Ishikawa (cell line): ENCODE measurements at regions not wholly inside any gene's neighbourhood (a gene's known extent, or its start where the extent isn't known, plus 50 kb on each side); places are given as distances from the start of the nearest gene placed in this dataset.

ENCODE experiments used
- CEBPB ChIP-seq: IDR thresholded peaks from 2 replicates; pipeline ENCODE4 v1.6.1; 2012
- CREB1 ChIP-seq: IDR thresholded peaks from 2 replicates; pipeline ENCODE4 v1.6.1; 2012; ENCODE audit warnings: low read depth
- EGR1 ChIP-seq: IDR thresholded peaks from 2 replicates; pipeline ENCODE4 v1.6.1; 2012
- EP300 ChIP-seq: IDR thresholded peaks from 2 replicates; pipeline ENCODE4 v1.6.1; 2012; ENCODE audit warnings: borderline replicate concordance
- FOXM1 ChIP-seq: IDR thresholded peaks from 2 replicates; pipeline ENCODE4 v1.6.1; 2012; ENCODE audit warnings: low read depth, borderline replicate concordance
- MAX ChIP-seq: IDR thresholded peaks from 2 replicates; pipeline ENCODE4 v1.6.1; 2012
- NFIC ChIP-seq: IDR thresholded peaks from 2 replicates; pipeline ENCODE4 v1.6.1; 2012
- RAD21 ChIP-seq: IDR thresholded peaks from 2 replicates; pipeline ENCODE4 v1.6.1; 2012; ENCODE audit warnings: low read depth
- REST ChIP-seq: IDR thresholded peaks from 2 replicates; pipeline ENCODE4 v1.6.1; 2012; ENCODE audit warnings: low read depth, mild to moderate bottlenecking
- TAF1 ChIP-seq: IDR thresholded peaks from 2 replicates; pipeline ENCODE4 v1.6.1; 2012; ENCODE audit warnings: low read depth, mild to moderate bottlenecking
- TCF12 ChIP-seq: IDR thresholded peaks from 2 replicates; pipeline ENCODE4 v1.6.1; 2012; ENCODE audit warnings: low read depth
- TEAD4 ChIP-seq: IDR thresholded peaks from 2 replicates; pipeline ENCODE4 v1.6.1; 2012
- USF1 ChIP-seq: IDR thresholded peaks from 2 replicates; pipeline ENCODE4 v1.6.1; 2012
- YY1 ChIP-seq: IDR thresholded peaks from 2 replicates; pipeline ENCODE4 v1.6.1; 2012; ENCODE audit warnings: low read depth
- ZBTB7A ChIP-seq: IDR thresholded peaks from 2 replicates; pipeline ENCODE4 v1.6.1; 2012; ENCODE audit warnings: low read depth

- no peak for TF ChIP-seq TCF12
- no peak for TF ChIP-seq FOXM1
- no peak for TF ChIP-seq EGR1
- no peak for TF ChIP-seq CREB1
- TF ChIP-seq ZBTB7A, result no peak
- TF ChIP-seq NFIC, result no peak
- no peak for TF ChIP-seq EP300
- no peak for TF ChIP-seq TAF1
- no peak for TF ChIP-seq CEBPB
Observed at GRCh38 chr3:8305371-8305770, 196.3 kb upstream of the LMCD1 start.

- TF ChIP-seq USF1, result no peak
- no peak for TF ChIP-seq REST
- TF ChIP-seq CREB1, result no peak
- TF ChIP-seq TCF12, result no peak
- no peak for TF ChIP-seq EP300
- no peak for TF ChIP-seq TAF1
- no peak for TF ChIP-seq EGR1
- TF ChIP-seq YY1, result no peak
- TF ChIP-seq MAX, result no peak
- no peak for TF ChIP-seq FOXM1
- no peak for TF ChIP-seq ZBTB7A
- TF ChIP-seq TEAD4, result no peak
- TF ChIP-seq NFIC, result no peak
- no peak for TF ChIP-seq RAD21
- TF ChIP-seq CEBPB, result no peak
Observed at GRCh38 chr3:8307545-8308110, 194.0 kb upstream of the LMCD1 start.

- TF ChIP-seq YY1 (no peak), FOXM1 (no peak), REST (no peak), RAD21 (no peak), EGR1 (no peak), EP300 (no peak)
Observed at GRCh38 chr3:8311321-8311720, 190.3 kb upstream of the LMCD1 start.

- TF ChIP-seq EGR1, result no peak
- TF ChIP-seq CEBPB, result no peak
- no peak for TF ChIP-seq MAX
- TF ChIP-seq EP300, result no peak
Observed at GRCh38 chr3:8312685-8313084, 188.9 kb upstream of the LMCD1 start.

- TF ChIP-seq TAF1, result no peak
- no peak for TF ChIP-seq NFIC
- no peak for TF ChIP-seq REST
- TF ChIP-seq EGR1, result no peak
- no peak for TF ChIP-seq TEAD4
- no peak for TF ChIP-seq TCF12
- no peak for TF ChIP-seq ZBTB7A
- no peak for TF ChIP-seq RAD21
- no peak for TF ChIP-seq USF1
- no peak for TF ChIP-seq CREB1
- no peak for TF ChIP-seq YY1
- TF ChIP-seq MAX, result no peak
- no peak for TF ChIP-seq FOXM1
- TF ChIP-seq CEBPB, result no peak
- TF ChIP-seq EP300, result no peak
Observed at GRCh38 chr3:8313560-8314267, 187.9 kb upstream of the LMCD1 start.
